ENCODE measurements at regions not wholly inside any gene's neighbourhood (a gene's known extent, or its start where the extent isn't known, plus 50 kb on each side); places are given as distances from the start of the nearest gene placed in this dataset.
"Not testable (repeated sequence)": the region's sequence is repeated elsewhere in the genome, so short reads cannot be mapped to it uniquely, and the experiment has no call there.

DNA sequence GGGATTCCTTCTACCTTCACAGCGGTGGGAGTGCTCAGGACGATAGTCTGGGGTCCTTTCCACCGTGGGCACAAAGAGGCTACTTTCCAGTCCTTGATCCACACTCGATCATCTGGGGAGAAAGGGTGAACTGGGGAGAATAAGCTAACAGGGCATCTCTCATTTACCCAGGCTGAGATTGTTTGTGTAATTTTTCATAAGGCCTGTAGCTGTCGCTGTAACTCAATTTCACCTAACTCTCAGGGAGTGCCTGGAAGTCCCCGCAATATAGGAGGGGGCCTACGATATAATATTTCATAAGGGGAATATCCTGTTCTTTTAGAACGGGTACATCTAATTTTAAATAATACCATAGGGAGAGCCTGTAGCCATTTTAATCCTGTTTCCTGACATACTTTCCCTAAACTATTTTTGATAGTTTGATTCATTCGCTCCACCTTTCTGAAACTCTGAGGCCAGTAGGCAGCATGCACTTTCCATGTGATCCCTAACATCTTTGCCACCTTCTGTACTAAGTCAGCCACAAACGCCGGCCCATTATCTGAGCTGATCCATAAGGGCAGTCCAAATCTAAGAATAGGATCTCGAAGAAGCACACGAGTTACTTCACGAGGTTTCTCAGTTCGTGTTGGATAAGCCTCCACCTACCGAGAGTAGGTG is 127.2 kb upstream of the CCZ1B start:
- not testable (repeated sequence) for H3K36me3 Mint-ChIP-seq (ENCODE audit: low read depth); DNase-seq; H3K9me3 ChIP-seq (ENCODE audit: control insufficient read depth, low read length, poor library complexity, severe bottlenecking); ATAC-seq; H3K4me1 Mint-ChIP-seq; H3K4me3 Mint-ChIP-seq
- peaks cover 29% of the 10 kb centered on the region for H3K27me3 Mint-ChIP-seq
- peak overlapping the region; percentile 53 for H3K27ac Mint-ChIP-seq

- ATAC-seq; H3K4me1 Mint-ChIP-seq; DNase-seq; H3K9me3 ChIP-seq (ENCODE audit: control insufficient read depth, low read length, poor library complexity, severe bottlenecking); H3K36me3 Mint-ChIP-seq (ENCODE audit: low read depth); H3K4me3 Mint-ChIP-seq: not testable (repeated sequence)
- H3K27me3 Mint-ChIP-seq: peaks cover 23% of the 10 kb centered on the region
- H3K27ac Mint-ChIP-seq: peak overlapping the region; percentile 53
These were observed 127.7 kb upstream of the CCZ1B start for GRCh38 chr7:6953798-6954181.

DNA sequence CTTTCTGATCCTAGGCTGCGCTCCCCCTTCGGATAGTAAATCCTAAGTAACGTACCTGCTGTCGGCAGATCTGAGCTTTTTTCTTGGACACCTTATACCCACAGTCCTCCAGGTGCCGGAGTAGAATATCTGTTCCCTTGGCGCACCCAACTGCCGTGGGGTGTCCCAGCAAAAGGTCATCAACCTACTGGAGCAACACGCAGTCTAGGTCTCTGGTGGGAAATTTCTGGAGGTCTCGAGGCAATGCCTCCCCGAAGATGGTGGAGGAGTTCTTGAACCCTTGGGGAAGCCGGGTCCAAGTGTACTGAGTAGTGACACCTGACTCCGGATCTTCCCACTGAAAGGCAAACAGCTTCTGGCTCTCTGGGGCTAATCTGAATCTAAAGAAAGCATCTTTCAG is 129.3 kb upstream of the CCZ1B start:
- H3K9me3 ChIP-seq (ENCODE audit: control insufficient read depth, low read length, poor library complexity, severe bottlenecking); H3K36me3 Mint-ChIP-seq (ENCODE audit: low read depth); DNase-seq; ATAC-seq; H3K4me1 Mint-ChIP-seq; H3K27ac Mint-ChIP-seq; H3K4me3 Mint-ChIP-seq: not testable (repeated sequence)
- peaks cover 10% of the 10 kb centered on the region for H3K27me3 Mint-ChIP-seq

GRCh38 chr7:6955990-6956566 is 130.0 kb upstream of the CCZ1B start:
- ATAC-seq; H3K4me3 Mint-ChIP-seq; DNase-seq; H3K9me3 ChIP-seq (ENCODE audit: control insufficient read depth, low read length, poor library complexity, severe bottlenecking); H3K27ac Mint-ChIP-seq; H3K4me1 Mint-ChIP-seq; H3K36me3 Mint-ChIP-seq (ENCODE audit: low read depth): not testable (repeated sequence)
- H3K27me3 Mint-ChIP-seq: peaks cover 10% of the 10 kb centered on the region

GRCh38 chr7:6958371-6958770 is 132.3 kb upstream of the CCZ1B start:
- not testable (repeated sequence) for H3K4me3 Mint-ChIP-seq; H3K9me3 ChIP-seq (ENCODE audit: control insufficient read depth, low read length, poor library complexity, severe bottlenecking); DNase-seq; H3K4me1 Mint-ChIP-seq; ATAC-seq; H3K27me3 Mint-ChIP-seq; H3K27ac Mint-ChIP-seq; H3K36me3 Mint-ChIP-seq (ENCODE audit: low read depth)

DNA sequence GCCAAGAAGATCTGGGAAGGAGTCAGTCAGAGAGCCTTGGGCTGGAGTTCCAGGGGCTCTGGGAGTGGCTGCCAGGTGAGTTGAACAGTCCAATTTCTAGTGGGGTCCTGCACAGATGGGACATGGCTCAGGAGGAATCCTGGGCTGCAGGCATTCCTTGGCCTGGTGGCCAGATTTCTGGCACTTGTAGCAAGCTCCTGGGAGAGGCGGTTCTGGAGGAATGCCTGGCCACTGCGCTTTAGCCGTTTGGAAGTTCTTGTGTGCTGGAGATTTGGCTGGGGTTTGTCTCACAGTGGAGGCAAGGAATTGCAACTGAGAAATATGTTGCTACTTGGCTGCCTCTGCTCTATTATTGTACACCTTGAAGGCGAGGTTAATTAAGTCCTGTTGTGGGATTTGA is 133.9 kb upstream of the CCZ1B start:
- DNase-seq; H3K27ac Mint-ChIP-seq; H3K4me1 Mint-ChIP-seq; H3K27me3 Mint-ChIP-seq; H3K4me3 Mint-ChIP-seq; H3K36me3 Mint-ChIP-seq (ENCODE audit: low read depth); H3K9me3 ChIP-seq (ENCODE audit: control insufficient read depth, low read length, poor library complexity, severe bottlenecking); ATAC-seq: not testable (repeated sequence)

DNA sequence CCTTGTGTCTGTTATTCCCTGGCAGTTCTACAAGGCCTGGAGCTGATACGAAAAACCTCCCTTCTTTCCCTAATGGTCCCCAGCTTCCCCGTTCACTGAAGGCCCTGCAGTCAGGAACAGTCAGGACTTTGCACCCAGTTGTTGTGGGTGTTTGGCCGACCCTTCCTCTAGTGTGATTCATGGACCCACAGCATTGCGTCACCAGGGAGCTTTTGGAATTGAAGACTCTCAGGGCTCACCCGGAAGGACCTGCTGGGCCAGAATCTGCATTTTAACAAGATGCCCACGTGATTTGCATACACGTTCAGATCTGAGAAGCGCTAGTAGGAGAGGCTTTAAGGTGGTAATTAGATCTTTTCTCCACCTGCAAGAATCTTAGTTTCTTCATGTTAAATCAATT is 136.8 kb upstream of the CCZ1B start:
- H3K9me3 ChIP-seq (ENCODE audit: control insufficient read depth, low read length, poor library complexity, severe bottlenecking); H3K27me3 Mint-ChIP-seq; DNase-seq; ATAC-seq; H3K27ac Mint-ChIP-seq; H3K36me3 Mint-ChIP-seq (ENCODE audit: low read depth); H3K4me3 Mint-ChIP-seq; H3K4me1 Mint-ChIP-seq: not testable (repeated sequence)

- not testable (repeated sequence) for H3K4me3 Mint-ChIP-seq; H3K36me3 Mint-ChIP-seq (ENCODE audit: low read depth); H3K9me3 ChIP-seq (ENCODE audit: control insufficient read depth, low read length, poor library complexity, severe bottlenecking); H3K4me1 Mint-ChIP-seq; ATAC-seq
- peak; percentile 29 to 65 (median 30) for DNase-seq
- H3K27me3 Mint-ChIP-seq: peaks cover 11% of the 10 kb centered on the region
- H3K27ac Mint-ChIP-seq: peak overlapping the region; percentile 72
These were observed 139.0 kb upstream of the CCZ1B start for GRCh38 chr7:6965051-6965450.

DNA sequence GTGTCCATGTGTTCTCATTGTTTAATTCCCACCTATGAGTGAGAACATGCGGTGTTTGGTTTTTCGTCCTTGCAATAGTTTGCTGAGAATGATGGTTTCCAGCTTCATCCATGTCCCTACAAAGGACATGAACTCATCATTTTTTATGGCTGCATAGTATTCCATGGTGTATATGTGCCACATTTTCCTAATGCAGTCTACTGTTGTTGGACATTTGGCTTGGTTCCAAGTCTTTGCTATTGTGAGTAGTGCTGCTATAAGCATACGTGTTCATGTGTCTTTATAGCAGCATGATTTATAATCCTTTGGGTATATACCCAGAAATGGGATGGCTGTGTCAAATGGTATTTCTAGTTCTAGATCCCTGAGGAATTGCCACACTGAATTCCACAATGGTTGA is 144.1 kb upstream of the CCZ1B start:
- H3K36me3 Mint-ChIP-seq (ENCODE audit: low read depth); H3K4me1 Mint-ChIP-seq; H3K4me3 Mint-ChIP-seq; H3K27ac Mint-ChIP-seq; H3K27me3 Mint-ChIP-seq; ATAC-seq; H3K9me3 ChIP-seq (ENCODE audit: control insufficient read depth, low read length, poor library complexity, severe bottlenecking); DNase-seq: not testable (repeated sequence)

DNA sequence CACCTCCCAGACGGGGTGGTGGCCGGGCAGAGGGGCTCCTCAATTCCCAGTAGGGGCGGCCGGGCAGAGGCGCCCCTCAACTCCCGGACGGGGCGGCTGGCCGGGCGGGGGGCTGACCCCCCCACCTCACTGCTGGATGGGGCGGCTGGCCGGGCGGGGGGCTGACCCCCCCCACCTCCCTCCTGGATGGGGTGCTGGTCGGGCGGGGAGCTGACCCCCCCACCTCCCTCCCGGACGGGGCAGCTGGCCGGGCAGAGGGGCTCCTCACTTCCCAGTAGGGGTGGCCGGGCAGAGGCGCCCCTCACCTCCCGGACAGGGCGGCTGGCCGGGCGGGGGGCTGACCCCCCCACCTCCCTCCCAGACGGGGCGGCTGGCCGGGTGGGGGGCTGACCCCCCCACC is 148.8 kb upstream of the CCZ1B start:
- not testable (repeated sequence) for ATAC-seq; H3K36me3 Mint-ChIP-seq (ENCODE audit: low read depth); H3K9me3 ChIP-seq (ENCODE audit: control insufficient read depth, low read length, poor library complexity, severe bottlenecking); H3K27ac Mint-ChIP-seq; H3K4me1 Mint-ChIP-seq; H3K4me3 Mint-ChIP-seq; H3K27me3 Mint-ChIP-seq; DNase-seq

DNA sequence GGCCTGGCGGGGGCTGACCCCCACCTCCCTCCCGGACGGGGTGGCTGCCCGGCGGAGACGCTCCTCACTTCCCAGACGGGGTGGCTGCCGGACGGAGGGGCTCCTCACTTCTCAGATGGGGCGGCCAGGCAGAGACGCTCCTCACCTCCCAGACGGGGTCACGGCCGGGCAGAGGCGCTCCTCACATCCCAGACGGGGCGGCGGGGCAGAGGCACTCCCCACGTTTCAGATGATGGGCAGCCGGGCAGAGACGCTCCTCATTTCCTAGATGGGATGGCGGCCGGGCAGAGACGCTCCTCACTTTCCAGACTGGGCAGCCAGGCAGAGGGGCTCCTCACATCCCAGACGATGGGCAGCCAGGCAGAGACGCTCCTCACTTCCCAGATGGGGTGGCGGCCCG is 149.3 kb upstream of the CCZ1B start:
- not testable (repeated sequence) for H3K4me1 Mint-ChIP-seq; H3K4me3 Mint-ChIP-seq; H3K27ac Mint-ChIP-seq; H3K9me3 ChIP-seq (ENCODE audit: control insufficient read depth, low read length, poor library complexity, severe bottlenecking); ATAC-seq; DNase-seq; H3K36me3 Mint-ChIP-seq (ENCODE audit: low read depth)
- H3K27me3 Mint-ChIP-seq: peaks cover 14% of the 10 kb centered on the region

- not testable (repeated sequence) for H3K36me3 Mint-ChIP-seq (ENCODE audit: low read depth); ATAC-seq; H3K4me3 Mint-ChIP-seq; H3K9me3 ChIP-seq (ENCODE audit: control insufficient read depth, low read length, poor library complexity, severe bottlenecking); H3K27ac Mint-ChIP-seq; H3K4me1 Mint-ChIP-seq; DNase-seq
- H3K27me3 Mint-ChIP-seq: peaks cover 26% of the 10 kb centered on the region
These were observed 151.3 kb upstream of the CCZ1B start for GRCh38 chr7:6977368-6977767.

GRCh38 chr7:6978326-6978725 is 152.3 kb upstream of the CCZ1B start:
- not testable (repeated sequence) for H3K36me3 Mint-ChIP-seq (ENCODE audit: low read depth); H3K4me3 Mint-ChIP-seq; H3K27ac Mint-ChIP-seq; H3K9me3 ChIP-seq (ENCODE audit: control insufficient read depth, low read length, poor library complexity, severe bottlenecking); H3K4me1 Mint-ChIP-seq; ATAC-seq; DNase-seq
- H3K27me3 Mint-ChIP-seq: peaks cover 26% of the 10 kb centered on the region

- H3K36me3 Mint-ChIP-seq (ENCODE audit: low read depth); H3K4me3 Mint-ChIP-seq; H3K4me1 Mint-ChIP-seq; H3K9me3 ChIP-seq (ENCODE audit: control insufficient read depth, low read length, poor library complexity, severe bottlenecking); H3K27ac Mint-ChIP-seq; ATAC-seq; DNase-seq: not testable (repeated sequence)
- peaks cover 27% of the 10 kb centered on the region for H3K27me3 Mint-ChIP-seq
These were observed 153.4 kb upstream of the CCZ1B start for GRCh38 chr7:6979456-6979855.

Data from T-helper 17 cell (primary cell).